HG03139 (cell line): ENCODE measurements at regions not wholly inside any gene's neighbourhood (a gene's known extent, or its start where the extent isn't known, plus 50 kb on each side); places are given as distances from the start of the nearest gene placed in this dataset.

Source experiments
- ATAC-seq: cut with Tn5 transposase; IDR thresholded peaks from one replicate; pipeline ENCODE4 v1.9.1; 2021; ENCODE audit not compliant: unreplicated experiment

DNA sequence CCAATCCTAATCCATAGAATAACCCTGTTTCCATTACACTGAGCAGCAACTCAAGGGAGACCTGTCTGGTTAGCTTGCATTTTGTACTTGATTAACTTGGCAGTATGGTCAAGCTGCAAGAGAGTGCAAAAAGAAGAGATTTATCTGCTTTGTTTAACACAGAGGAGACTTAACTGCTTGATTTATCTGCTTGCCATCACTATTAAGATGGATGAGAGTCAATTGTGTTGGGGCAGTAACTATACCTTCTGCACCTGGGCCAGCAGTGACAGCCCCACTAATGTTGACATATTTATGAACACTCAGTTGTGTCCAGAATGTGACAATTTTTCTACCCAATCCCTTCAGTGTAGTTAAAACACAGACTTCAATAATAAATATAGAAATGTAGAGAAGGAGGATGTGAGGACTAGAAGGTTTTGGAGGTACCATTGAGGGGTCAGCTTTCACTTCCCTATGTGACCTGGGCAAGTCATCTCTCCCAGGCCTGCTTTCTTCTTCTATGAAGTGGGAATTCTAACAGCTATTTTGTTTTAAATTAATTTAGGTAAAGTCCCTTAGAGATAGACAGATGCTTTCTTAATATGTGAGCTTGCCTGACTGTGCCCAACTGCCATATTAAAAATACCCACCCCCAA lies 159.1 kb upstream of the KCNK2 start:
- ATAC-seq = no peak

DNA sequence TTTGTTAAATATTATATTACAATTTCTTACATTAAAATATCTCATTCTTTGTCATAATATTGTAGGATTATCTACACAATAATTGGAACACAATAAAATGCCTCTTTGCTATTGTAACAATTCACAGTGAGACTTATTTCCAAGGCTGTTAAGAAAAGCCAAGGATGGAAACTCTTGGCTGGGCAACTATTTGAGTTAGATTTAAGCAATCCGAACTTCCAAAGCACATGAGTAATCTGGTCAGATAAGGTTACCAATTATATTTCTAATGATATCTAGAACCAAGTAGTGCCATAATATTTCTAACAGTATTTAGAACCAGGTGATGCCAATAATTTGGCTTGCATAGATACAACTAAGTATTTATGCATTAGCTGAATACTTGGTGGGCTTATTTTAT lies 154.7 kb upstream of the KCNK2 start:
- no peak for ATAC-seq

DNA sequence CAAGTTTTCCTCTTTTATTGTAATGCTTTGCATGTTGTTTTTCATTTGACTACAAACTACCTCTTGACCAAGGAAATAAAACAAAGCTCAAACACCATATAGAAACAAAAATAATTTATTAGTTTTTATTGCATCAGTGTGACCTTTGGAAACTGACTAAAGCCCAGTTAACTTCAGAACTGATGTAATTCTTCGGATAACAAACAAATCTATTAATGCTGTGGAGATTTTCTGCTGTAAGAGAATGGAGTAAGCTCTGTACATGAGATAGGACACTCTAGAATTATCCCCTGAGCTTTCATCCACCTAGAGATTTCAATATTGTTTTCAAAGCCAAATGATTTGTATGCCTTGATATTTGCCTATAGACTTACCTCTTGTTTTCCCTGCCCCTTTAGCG lies 154.0 kb upstream of the KCNK2 start:
- no peak for ATAC-seq

DNA sequence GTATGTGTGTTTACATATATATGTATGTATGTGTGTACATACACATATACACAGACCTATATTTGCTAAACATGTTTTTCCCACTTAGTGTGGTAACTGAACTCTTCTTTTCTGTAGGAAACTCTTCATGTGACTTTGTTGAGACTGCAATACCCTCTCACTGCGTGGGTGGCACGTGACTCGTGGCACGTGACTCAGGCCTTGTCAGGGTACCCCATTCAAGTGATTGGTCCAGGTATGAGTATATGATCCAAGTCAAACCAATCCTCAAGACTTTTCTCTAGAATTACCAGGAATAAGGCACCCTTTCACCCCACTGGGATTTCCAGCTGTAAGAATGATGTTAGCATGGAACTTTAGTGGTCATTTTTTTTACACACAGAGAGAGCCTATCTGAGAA lies 149.2 kb upstream of the KCNK2 start:
- no peak for ATAC-seq

- no peak for ATAC-seq
These were observed 148.5 kb upstream of the KCNK2 start for GRCh38 chr1:214934045-214934444.

DNA sequence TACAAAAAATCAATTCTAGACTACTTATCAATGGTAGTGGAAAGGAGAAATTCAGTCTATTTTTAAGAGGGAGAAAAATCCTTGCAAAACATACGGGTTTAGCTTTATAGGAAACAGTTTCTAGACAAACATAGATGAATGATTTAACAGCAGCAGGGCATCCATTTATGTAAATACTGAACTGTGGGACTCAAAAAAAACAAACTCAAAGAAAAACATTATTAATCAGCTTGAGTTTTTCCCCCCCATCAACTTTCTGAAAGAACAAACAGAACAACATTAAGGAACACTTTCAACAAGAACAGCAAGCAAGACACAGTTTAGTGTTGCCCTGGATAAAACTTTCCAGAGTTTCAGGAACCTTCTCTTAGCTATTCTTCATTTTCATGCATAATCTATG lies 147.3 kb upstream of the KCNK2 start:
- ATAC-seq = no peak

GRCh38 chr1:214939180-214939579 lies 143.4 kb upstream of the KCNK2 start:
- no peak for ATAC-seq

- no peak for ATAC-seq
These were observed 141.5 kb upstream of the KCNK2 start for GRCh38 chr1:214941061-214941460.

DNA sequence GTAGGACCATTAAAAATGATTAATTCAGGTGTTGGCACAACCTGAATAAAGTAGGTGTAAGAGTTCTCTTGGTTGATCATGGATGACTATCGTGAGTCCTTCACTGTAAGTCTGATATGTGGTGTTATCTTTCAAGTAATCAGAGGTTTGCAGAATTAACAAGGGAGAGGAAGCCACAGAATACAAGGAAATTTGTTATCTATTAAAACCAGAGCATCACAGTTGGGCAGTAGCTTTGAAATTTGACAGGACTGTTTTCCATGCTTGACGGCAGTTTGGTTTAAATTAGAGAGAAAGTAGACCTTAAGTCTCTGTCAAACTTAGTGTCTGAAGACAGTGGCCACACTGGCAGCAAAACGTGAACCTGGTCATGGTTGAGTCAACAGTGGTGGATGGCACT lies 139.5 kb upstream of the KCNK2 start:
- no peak for ATAC-seq

DNA sequence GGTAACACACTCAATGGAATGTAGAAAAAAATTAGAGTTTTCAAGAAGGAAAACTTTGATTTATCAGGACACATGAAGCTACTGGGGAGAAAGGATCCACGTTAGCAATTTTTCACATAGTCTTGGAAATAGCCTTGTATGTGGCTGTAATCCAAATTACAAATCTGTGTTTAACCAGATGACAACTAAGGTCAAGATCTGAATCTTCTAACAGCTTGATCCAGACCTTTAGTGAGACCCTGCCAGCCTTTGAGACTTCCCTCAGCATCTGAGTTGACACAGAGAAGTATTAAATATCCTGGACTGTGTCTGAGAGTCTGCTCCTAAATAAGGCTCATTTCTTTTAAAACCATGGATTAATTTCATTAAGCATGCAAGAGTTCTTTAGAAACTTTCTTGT lies 135.9 kb upstream of the KCNK2 start:
- no peak for ATAC-seq

DNA sequence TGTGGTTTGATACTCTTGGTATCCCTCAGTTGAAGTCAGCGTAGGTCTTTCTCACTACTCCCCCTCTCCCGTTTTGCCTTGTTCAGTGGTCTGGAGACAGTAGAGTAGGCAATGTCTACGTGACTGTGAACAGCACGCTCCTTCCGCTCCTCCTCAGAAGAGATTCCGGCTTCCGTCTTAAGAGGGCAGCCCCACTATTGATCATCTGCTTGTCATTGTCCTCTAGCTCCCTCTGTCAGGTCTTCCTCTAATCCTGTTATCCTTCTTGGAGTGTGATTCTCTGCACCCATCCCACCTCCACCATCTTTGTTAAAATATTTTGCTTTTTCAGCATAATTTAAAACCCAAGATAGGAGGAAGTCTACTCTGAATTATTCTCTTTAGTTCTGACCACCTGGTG lies 129.9 kb upstream of the KCNK2 start:
- no peak for ATAC-seq

DNA sequence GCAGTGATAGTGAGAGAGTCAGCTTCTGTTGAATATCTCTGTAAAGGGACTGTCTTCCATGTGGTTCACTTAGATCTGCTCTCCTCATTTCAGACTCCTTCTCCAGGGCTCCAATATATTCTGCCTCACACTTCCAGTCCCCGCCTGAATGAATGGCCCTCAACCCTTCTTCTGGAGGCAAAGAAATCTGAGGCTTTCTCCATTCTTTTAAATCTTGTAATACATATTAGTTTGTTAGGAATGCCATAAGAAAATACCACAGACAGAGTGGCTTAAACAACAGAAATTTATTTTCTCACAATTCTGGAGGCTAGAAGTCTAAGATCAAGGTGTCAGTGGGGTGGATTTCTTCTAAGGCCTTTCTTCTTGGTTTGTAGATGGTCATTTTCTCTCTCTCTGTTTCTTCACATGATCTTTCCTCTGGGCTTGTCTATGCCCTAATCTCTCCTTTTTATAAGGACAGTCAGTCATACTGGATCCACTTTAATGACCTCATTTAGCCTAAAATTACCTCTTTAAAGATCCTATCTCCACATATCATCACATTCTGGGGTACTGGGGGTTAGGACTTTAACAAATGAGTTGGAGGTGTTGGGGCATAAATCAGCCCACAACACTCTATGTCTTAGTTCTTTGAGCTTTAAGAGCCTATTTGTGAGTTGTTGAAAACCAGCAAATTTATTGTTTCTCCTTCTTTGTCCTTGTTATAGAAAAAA lies 128.5 kb upstream of the KCNK2 start:
- ATAC-seq = no peak

GRCh38 chr1:214954617-214954949 lies 128.0 kb upstream of the KCNK2 start:
- no peak for ATAC-seq

DNA sequence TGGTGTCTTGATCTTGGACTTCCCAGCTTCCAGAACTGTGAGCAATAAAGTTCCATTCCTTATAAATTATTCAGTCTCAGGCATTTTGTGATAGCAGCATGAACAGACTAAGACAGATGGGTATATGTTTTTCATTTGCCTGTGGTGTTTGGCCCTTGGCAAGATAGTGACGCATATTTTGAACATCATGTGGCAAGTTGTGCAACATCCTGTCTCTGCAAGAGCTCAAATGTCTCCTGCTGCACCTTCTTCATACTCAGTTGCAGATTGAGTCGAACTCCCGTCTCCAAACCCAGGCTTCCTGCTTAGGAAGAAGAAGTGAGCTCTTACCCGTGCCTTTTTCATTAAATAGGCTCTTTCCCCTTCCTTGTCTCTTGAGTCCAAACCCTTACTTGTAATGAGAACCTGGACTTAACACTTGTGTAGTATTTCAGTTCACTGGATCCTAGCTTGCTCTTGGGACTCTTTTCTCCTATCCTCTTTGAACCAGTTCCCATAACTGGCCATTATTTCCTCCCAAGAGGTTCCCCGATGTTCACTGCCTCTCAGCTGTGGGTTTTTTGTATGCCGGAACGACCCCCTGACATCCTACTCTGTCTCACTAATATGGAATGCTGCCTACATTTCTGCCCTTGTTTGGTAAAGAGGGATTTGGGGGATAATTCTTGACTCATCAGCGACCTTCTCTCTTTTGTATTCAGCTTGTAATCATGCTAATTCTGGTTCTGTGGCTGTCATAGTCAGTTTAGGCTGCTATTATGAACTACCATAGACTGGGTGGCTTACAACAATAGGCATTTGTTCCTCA lies 125.0 kb upstream of the KCNK2 start:
- no peak for ATAC-seq

DNA sequence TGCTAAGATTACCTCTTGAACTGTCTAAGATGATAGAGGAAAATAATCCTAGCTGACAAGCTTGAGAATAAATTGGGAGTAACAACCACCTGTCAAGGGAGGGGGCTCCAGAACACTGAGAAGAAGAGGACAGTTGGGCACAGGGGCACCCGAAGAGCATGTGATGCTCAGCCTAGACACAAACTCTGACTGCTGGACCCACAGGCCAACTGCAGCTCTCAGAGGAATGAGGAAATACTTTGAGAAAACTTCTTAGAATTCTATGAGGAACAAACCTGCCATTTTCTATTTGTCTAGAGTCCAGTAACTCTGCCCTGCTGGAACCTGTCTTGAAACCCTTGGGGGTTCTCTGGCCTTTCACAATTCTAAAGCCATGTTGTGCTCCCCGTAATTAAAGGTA lies 124.1 kb upstream of the KCNK2 start:
- no peak for ATAC-seq

DNA sequence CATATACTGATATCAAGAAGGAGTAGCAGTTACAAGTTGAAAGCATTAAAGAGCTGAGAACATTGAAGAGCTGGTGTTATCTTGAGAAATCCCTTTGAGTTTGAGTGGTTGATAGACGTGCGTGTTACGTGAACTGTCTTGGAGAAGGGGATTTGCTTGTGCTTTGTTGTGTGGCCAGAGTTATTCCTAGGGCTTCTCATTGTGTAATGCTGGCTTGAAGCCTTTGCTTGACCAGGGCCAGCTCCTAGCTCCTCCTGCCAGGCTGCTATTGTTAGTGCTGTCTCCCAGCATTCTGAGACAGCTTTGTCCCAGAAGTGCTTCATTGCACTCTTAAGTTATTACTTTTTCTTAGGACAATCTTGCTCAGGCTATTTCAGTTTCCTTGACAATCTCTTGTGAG lies 116.2 kb upstream of the KCNK2 start:
- ATAC-seq = no peak

DNA sequence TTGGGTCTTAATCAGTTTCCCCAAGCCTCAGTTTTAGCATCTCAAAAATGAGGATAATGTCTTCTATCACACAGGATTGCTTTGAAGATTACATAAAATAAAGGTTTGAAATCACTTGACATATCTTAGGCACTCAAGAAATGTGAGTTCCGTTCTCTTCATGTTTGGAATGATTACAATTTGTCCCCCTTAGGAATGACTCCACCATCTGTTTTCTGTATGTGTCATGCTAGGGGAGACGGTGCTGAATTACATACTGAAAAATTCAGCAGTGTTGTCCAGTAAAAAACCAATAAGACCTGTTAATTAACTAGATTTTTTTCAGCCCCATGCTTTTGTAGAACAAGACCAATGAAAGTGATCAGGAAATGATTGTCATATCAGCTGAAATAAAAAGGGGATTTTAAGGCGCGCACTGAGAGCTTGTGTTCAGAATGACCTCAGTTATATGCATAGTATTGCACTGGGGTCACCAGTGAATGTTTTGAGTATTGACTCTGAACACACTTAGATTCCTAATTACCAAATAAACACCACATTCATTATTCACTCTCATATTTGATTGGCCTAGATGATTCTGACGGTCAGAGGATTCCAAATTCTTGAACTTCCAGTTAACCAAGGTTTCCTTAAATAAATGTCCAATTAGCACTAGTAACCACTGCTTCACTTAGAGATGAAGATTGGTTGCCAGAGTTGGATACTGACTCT lies 114.5 kb upstream of the KCNK2 start:
- ATAC-seq = no peak

DNA sequence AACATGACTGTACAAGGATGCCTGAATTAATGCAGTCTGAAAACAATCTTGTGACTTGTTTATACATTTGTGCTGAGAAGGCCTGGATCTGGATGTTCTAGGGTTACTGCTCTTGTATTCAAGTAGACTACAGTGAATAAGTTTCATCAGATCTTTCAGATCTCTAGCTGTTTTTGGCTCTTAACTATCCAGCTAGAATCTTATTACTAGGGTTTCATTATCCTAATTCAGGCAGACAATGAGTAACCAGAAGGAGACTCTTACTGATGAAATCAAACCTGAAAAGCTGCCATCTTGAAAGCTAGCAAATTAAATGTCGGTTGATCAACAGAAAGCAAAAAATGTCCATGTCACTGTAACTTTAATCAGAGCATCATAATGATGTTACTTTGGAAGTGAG lies 112.5 kb upstream of the KCNK2 start:
- ATAC-seq = no peak

DNA sequence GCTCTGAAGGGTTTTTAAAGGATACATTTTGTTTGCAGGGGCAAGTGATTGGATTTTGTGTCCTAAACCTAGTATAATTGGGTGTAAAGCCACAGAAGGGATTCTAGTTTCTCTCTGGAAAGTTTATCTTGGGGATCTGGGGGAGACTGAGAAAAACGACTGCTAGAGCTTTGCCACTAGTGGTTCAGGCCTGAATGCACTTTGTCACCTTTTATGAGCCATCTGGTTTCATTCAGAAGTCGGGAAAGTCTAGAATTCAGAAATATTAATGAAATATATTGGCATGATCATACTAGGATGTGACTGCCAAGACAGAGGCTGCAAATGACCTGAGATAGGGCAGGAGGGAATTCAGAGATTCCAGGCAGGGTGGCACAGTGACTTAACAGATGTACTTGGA lies 111.5 kb upstream of the KCNK2 start:
- no peak for ATAC-seq

DNA sequence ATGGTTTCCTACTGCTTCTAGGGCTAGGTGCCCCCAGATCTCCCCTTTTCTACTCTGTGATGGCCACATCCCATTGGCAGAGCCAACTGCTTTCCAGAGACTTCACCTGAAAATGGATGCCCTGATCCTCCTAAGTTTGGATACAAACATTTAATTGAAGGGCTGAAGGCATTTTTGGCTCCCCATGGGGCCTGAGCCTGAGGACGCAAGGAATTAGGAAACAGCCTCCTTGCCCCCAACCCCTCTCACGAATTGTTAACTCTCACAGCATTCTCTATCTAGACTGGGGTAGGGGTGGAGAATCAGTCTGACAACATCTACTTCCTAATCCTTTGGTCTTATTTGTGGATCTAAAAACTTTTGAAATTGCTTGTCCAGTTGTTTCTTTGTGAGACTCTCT lies 108.5 kb upstream of the KCNK2 start:
- no peak for ATAC-seq

DNA sequence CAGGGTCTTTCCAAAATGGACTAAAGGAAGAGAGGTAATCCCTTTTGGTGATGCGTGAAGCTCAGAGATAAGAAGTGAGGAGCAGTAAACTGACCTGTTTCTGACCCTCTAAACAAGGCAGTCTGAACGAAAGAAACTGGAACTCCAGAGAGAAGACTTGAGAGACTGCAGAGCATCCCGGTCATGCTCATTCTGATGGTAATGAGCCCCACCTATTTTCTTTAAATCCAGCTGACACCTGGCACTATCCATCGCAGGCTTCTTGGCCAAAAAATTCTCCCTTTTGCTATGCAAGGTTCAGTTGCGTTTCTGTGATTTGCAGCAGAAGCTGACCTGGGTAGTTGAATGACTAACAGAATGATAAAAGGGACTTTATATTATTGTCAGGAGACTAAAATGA lies 105.9 kb upstream of the KCNK2 start:
- ATAC-seq = no peak

- ATAC-seq = no peak
These were observed 105.4 kb upstream of the KCNK2 start for GRCh38 chr1:214977110-214977509.
